ENCODE measurements at regions not wholly inside any gene's neighbourhood (a gene's known extent, or its start where the extent isn't known, plus 50 kb on each side); places are given as distances from the start of the nearest gene placed in this dataset.

DNA sequence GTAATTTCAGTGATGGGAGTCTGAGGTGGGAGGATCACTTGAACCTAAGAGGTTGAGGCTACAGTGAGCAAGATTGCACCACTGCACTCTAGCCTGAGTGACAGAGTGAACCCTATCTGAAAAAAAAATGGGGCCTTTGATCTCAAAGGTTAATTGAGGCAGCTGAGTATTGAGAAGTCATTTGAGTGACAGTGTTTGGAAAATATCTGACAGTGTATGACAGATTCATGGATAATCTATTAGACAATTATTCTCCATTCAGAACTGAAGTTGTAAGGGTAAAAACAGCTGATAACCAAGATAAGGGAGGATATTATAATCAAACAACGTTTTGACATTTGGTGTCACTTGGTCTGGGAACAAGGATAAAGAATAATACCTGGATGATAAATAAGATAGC, 50.9 kb upstream of the CD36 start:
- WGBS, 2 donors, result 20 to 42% methylated on average over 1 of the region's 1 CpG
- FAIRE-seq, result no peak
- H3K4me3 ChIP-seq, result no peak overlapping the region
- H3K27me3 ChIP-seq, result no peaks in the 10 kb centered on the region
- H3K4me1 ChIP-seq, result peaks cover 0 to 2% (median 0%) of the 10 kb centered on the region in 3 donors
- DNase-seq, result no peak
- no peaks in the 10 kb centered on the region for H3K36me3 ChIP-seq
- H3K27ac ChIP-seq, result no peak overlapping the region
- H3K9me3 ChIP-seq, result no peaks in the 10 kb centered on the region
- no peak for ATAC-seq
- intact Hi-C loops (cut with DNase I), result no loop called here
- TF ChIP-seq, protein P1, sequence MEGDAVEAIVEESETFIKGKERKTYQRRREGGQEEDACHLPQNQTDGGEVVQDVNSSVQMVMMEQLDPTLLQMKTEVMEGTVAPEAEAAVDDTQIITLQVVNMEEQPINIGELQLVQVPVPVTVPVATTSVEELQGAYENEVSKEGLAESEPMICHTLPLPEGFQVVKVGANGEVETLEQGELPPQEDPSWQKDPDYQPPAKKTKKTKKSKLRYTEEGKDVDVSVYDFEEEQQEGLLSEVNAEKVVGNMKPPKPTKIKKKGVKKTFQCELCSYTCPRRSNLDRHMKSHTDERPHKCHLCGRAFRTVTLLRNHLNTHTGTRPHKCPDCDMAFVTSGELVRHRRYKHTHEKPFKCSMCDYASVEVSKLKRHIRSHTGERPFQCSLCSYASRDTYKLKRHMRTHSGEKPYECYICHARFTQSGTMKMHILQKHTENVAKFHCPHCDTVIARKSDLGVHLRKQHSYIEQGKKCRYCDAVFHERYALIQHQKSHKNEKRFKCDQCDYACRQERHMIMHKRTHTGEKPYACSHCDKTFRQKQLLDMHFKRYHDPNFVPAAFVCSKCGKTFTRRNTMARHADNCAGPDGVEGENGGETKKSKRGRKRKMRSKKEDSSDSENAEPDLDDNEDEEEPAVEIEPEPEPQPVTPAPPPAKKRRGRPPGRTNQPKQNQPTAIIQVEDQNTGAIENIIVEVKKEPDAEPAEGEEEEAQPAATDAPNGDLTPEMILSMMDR (IDR thresholded peaks at IDR 0.05), result no peak

DNA sequence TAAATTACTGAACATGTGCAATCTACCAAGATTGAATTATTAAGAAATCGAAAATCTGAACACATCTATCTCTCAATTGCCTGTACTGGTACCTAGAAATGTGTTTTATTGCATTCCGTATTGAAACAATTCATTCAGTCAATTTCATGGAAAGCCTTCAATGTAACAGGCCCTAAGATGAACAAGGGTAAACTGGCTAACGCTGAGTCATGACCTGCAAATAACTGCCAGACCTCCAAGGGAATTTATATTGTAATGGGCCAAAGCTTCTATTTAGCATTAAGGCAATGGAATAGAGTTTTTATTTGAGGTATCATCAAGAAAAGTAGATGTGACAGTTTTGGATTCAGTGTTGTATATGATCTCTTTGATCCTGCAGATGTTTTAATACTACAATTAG, 49.9 kb upstream of the CD36 start:
- Histone ChIP-seq H3K36me3 (no peaks in the 10 kb centered on the region), H3K27me3 (no peaks in the 10 kb centered on the region), H3K27ac (no peak overlapping the region), H3K9me3 (no peaks in the 10 kb centered on the region), H3K4me1 (peaks cover 0 to 2% (median 0%) of the 10 kb centered on the region in 3 donors), H3K4me3 (no peak overlapping the region)
- TF ChIP-seq, protein P1 (IDR thresholded peaks at IDR 0.05), result no peak
- FAIRE-seq (no peak), ATAC-seq (no peak), DNase-seq (no peak)
- 80 to 92% methylated on average over 3 of the region's 3 CpGs for WGBS, 2 donors
- intact Hi-C loops (cut with DNase I), result no loop called here
